ENCODE measurements at regions not wholly inside any gene's neighbourhood (a gene's known extent, or its start where the extent isn't known, plus 50 kb on each side); places are given as distances from the start of the nearest gene placed in this dataset.

GRCh38 chr5:5079876-5080275 lies 60.3 kb upstream of the ADAMTS16 start:
- no peak overlapping the region for H3K9ac ChIP-seq (ENCODE audit: extremely low read depth, insufficient read length, low read length)
- no peaks in the 10 kb centered on the region for H3K23me2 ChIP-seq (ENCODE audit: insufficient read length, low read depth, low read length, poor library complexity, severe bottlenecking)
- H3K27ac ChIP-seq (ENCODE audit: insufficient read length, low read depth, low read length): no peak overlapping the region
- H3K4me1 ChIP-seq (ENCODE audit: insufficient read depth, low read length): peaks cover 11% of the 10 kb centered on the region
- no peaks in the 10 kb centered on the region for H4K20me1 ChIP-seq (ENCODE audit: control insufficient read depth, insufficient read depth, insufficient read length)
- Mint-ChIP-seq H3K36me3 (ENCODE audit: insufficient read depth in 1 of 3, low read depth in 3 of 3) (peaks cover 0 to 12% (median 7%) of the 10 kb centered on the region in 3 experiments; a peak in 3 of 7 replicates), H3K9me3 (peaks cover 3 to 9% of the 10 kb centered on the region in 2 experiments), H3K27me3 (ENCODE audit: low read depth) (peaks cover 19% of the 10 kb centered on the region), H3K4me3 (no peak overlapping the region), H3K4me1 (peaks cover 39 to 46% of the 10 kb centered on the region in 2 experiments), H3K27ac (no peak overlapping the region)
- H4K8ac ChIP-seq (replicated peaks; ENCODE audit: insufficient read length, low read depth, low read length): no peak overlapping the region
- no peaks in the 10 kb centered on the region for H3K9me3 ChIP-seq (ENCODE audit: control insufficient read depth, low read depth, low read length)
- no peak overlapping the region for H2BK120ac ChIP-seq (ENCODE audit: low read depth, low read length, poor library complexity, severe bottlenecking)
- H3K56ac ChIP-seq (ENCODE audit: insufficient read length, low read depth, low read length): no peak overlapping the region
- no peak for DNase-seq
- no peaks in the 10 kb centered on the region for H3K79me2 ChIP-seq (ENCODE audit: insufficient read depth, low read length)
- no peak overlapping the region for H3T11ph ChIP-seq (ENCODE audit: low read length)
- no peak overlapping the region for H2AFZ ChIP-seq (ENCODE audit: low read length)
- no peak overlapping the region for H2BK5ac ChIP-seq (ENCODE audit: insufficient read length, low read length)
- no CpG with 5 or more reads among the region's 5 CpGs for WGBS (ENCODE audit: extremely low coverage, insufficient read length, low lambda C conversion rate)
- no peak overlapping the region for H3K23ac ChIP-seq (ENCODE audit: insufficient read length, low read depth, low read length)
- no peak overlapping the region for H2BK20ac ChIP-seq (ENCODE audit: low read depth, low read length, poor library complexity, severe bottlenecking)
- no peaks in the 10 kb centered on the region for H3K79me1 ChIP-seq (ENCODE audit: insufficient read depth, low read depth, low read length, poor library complexity, severe bottlenecking)
- no peak overlapping the region for H2BK15ac ChIP-seq (ENCODE audit: low read depth, low read length)
- H3K14ac ChIP-seq (ENCODE audit: insufficient read depth, low read length): no peak overlapping the region
- H3K4me2 ChIP-seq (ENCODE audit: insufficient read depth, insufficient read length, low read length): no peak overlapping the region
- peak overlapping the region; percentile 36 for H2BK12ac ChIP-seq (ENCODE audit: insufficient read length, low read depth, low read length)
- no peaks in the 10 kb centered on the region for H3K27me3 ChIP-seq (ENCODE audit: insufficient read depth, low read length)
- no peak overlapping the region for H3K4ac ChIP-seq (ENCODE audit: low read depth, low read length)
- TF ChIP-seq CTCF (conservative IDR thresholded peaks at IDR 0.05): no peak
- no peak overlapping the region for H4K5ac ChIP-seq (ENCODE audit: insufficient read length, low read depth, low read length)
- no peak overlapping the region for H4K91ac ChIP-seq (ENCODE audit: insufficient read length, low read depth, low read length)
- H2AK5ac ChIP-seq (ENCODE audit: insufficient read length, low read length): no peak overlapping the region
- H3K18ac ChIP-seq (ENCODE audit: insufficient read length, low read depth, low read length): no peak overlapping the region

Measured in H9 (cell line).